ENCODE measurements at regions not wholly inside any gene's neighbourhood (a gene's known extent, or its start where the extent isn't known, plus 50 kb on each side); places are given as distances from the start of the nearest gene placed in this dataset.
"Not testable (repeated sequence)": the region's sequence is repeated elsewhere in the genome, so short reads cannot be mapped to it uniquely, and the experiment has no call there.

DNA sequence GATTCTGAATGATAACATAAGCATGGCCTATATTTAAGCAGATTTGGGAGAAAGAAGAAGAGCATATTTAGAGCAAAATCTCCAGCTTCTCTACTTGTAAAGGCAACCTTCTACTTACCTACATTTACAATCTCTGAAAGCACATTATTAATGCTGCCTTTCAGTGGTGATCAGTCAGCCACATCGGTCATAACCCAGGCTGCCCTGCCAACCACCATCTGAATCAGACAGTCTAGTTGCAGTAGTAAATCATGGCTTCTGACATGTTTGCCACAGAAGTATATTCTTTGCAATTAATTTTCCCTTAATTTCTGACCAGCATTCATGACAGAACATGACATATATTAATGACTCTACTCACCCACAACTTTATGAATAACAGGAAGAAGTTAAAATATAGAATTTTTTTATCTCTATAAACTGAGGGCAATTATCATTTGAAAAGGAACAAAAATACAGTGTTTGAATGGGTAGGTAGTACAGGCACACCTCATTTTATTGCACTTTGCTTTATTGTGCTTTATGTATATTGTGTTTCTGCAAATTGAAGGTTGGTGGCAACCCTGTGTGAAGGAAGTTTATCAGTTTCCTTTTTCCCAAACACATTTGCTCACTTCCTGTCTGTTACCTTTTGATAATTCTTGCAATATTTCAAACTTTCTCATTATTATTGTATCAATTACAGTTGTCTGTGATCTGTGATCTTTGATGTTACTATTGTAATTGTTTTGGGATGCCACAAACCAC is 531.6 kb upstream of the CHAC2 start:
- no peak for DNase-seq
- in situ Hi-C loops (cut with MboI; ENCODE audit: low pct_unique_long_range_greater_than_20kb, low sequenced_read_pairs), result no loop called here

DNA sequence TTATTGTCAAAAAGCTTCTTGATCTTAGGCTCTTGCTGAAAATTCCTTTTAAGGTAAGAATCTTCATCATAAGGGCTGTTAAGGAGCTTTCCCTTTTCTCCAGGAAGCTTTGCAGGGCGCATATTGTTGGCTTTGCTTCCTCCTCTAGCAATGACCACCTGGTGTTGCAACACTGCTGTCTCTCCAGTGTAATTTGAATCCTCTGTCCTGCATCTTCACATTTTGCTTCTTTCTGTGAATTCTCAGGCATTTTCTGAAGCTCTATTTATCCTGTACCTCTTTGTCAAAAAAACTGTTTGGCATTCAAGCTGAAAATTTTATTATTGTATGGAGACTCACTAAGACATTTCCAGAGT is 533.1 kb upstream of the CHAC2 start:
- no peak for DNase-seq
- in situ Hi-C loops (cut with MboI; ENCODE audit: low pct_unique_long_range_greater_than_20kb, low sequenced_read_pairs), result no loop called here

DNA sequence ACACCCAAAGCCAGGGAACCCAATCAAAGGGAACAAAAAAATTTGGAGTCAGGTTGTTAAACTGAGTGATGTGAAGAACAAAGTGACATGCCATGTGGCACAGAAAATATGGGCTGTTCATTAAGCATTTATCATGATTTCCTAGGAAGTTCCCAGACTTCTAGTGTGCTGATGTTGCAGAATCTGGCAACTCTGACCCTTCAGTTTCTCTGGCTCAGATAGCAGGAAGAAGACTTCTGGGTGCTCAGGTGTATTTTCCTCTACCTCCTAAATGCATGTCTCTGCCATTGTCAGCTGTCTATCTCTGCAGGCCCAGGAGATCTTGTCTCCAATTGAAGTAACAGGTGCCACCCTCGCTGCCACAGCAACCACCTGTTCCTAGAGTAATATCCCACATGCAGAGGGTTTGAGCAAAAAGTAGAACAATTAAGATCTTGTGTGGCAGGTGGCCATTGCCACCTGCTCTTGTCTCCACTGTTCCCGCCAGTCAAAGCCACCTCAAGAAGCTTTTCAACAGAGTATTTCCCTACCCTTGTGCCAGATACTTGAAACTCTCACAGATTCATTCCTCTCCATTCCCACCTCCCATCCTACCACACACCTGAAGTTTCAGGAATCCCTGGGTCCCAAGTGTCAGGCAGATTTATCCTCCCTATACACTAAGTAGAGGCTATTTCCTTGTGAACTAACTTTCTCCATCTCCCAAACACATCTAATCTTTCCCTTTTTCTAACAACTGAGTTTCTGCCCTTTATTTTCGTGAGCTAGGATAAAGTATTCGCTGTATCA is 533.7 kb upstream of the CHAC2 start:
- no peak for DNase-seq
- in situ Hi-C loops (cut with MboI; ENCODE audit: low pct_unique_long_range_greater_than_20kb, low sequenced_read_pairs), result no loop called here

DNA sequence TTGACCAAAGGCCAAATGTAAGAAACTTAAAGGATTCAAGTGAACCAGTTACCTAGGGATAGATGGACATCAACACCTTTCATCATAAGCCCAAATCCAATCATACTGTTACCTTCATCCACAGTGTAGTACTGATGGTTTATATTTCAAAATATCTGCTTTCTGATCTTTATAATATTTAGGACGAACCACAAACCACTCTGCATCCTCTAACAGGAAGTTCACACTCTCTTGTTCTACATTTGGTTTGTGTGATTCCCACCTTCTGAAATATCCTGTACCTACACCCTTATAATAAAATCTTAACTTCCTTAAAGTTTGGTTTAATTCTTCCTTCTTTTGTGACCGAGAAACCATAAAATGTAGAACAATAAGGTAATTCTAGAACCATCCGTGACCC is 535.7 kb upstream of the CHAC2 start:
- no peak for DNase-seq
- in situ Hi-C loops (cut with MboI; ENCODE audit: low pct_unique_long_range_greater_than_20kb, low sequenced_read_pairs), result no loop called here

DNA sequence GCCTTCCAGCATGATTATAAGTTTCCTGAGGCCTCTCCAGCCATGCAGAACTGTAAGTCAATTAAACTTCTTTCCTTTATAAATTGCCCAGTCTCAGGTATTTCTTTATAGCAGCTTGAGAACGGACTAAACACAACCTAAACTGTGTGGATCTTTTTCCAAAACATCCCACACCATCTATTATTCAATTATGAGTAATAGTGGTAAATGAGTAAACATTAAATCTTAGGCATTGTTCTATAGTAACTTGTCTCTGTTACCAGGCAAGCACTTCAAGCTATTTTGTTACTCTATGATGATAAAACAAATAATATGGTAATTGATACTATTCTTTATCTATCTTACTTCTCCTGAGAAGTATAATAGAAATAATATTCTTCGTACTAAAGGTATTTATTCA is 536.9 kb upstream of the CHAC2 start:
- no peak for DNase-seq
- in situ Hi-C loops (cut with MboI; ENCODE audit: low pct_unique_long_range_greater_than_20kb, low sequenced_read_pairs), result no loop called here

DNA sequence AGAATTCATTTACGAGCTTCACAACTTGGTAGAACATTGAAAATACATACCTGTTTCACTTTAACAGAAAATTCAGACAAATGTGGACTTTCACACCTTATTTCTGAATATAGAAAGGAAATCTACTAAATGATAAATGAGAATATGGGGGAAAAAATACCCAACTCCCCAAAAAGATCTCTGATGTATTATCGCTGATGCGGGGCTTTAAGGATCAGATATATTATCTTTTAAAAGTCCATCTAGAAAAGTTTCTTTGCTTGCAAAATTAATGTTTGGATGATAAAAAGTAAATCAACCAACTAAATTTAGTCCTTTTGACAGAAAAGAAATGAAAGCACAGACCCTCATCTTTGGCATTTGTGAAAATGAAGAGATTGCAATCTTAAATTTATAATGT is 540.1 kb upstream of the CHAC2 start:
- DNase-seq, result no peak
- in situ Hi-C loops (cut with MboI; ENCODE audit: low pct_unique_long_range_greater_than_20kb, low sequenced_read_pairs), result no loop called here

DNA sequence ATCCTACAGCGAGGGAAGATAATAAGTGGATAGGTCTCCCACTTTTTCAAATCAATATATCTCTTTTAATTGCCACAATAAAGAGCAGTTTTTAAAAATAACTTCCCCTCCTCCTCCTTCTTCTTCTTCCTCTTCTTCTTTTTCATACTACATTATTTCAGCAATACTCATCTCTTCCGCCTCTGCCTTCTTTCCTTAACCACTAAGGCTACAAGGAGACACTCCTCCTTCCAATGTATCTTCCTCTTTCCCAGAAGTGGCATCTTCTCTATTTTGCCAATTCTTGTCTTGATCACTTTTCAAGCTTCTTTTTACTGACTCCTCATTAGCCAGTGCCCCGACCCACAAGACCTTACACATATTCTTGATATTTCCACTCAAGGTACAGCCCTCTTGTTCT is 546.6 kb upstream of the CHAC2 start:
- in situ Hi-C loops (cut with MboI; ENCODE audit: low pct_unique_long_range_greater_than_20kb, low sequenced_read_pairs), result no loop called here
- peak; percentile 42 for DNase-seq

DNA sequence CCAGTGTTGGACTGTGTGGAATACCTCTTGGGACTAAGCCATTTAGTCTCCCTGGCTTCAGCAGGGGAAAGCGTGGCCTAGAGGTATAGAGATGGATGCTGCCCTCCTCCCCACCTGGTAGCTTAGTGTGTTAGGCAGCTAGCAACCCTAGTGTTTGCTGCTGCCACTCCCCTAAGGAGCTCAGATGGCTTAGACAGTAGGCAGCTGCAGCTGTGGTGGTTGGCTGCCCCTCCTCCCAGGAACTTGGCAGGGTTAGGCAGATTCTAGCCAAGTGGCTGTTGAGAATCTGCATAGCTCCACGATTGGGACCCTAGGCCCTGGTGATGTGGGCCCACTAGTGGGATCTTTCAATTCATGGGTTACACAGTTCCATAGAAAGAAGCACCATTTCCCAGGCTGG is 550.4 kb upstream of the CHAC2 start:
- no peak for DNase-seq
- in situ Hi-C loops (cut with MboI; ENCODE audit: low pct_unique_long_range_greater_than_20kb, low sequenced_read_pairs), result no loop called here

DNA sequence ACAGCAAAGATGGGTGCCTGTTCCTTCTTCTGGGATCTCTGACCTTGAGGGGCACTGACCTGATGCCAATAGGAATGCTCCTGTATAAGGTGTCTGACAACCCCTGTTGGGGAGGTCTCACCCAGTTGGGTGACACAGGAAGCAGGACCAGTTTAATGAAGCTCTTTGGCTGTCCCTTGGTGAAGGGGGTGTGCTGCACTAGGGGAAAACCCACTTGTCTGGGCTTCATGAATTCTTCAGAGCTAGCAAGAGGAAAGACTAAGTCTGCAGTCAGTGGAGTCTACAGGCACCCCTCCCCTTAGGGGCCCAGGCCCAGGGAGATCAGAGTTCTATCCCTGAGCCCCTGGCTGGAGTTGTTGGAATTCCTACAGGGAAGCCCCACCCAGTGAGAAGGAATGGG is 550.8 kb upstream of the CHAC2 start:
- in situ Hi-C loops (cut with MboI; ENCODE audit: low pct_unique_long_range_greater_than_20kb, low sequenced_read_pairs), result no loop called here
- DNase-seq, result no peak

DNA sequence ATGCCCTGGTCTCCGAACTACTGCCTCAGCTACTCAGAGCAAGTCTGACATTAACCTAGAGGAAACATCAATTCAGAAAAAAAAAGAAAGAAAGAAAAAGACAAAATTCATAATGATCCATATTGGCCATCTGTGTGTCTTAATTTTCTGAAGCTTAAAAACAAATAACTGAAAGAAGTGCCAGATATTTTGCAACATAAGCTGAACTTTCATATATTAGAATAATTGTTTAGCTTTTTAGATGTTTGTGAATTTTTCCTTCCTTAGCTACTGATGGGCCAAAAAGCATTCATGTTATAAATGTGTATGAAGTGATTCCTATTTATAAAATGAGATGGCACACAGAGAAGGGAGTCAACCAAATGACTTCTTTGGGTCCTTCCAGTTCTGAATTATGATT is 555.0 kb upstream of the CHAC2 start:
- no peak for DNase-seq
- in situ Hi-C loops (cut with MboI; ENCODE audit: low pct_unique_long_range_greater_than_20kb, low sequenced_read_pairs), result no loop called here

DNA sequence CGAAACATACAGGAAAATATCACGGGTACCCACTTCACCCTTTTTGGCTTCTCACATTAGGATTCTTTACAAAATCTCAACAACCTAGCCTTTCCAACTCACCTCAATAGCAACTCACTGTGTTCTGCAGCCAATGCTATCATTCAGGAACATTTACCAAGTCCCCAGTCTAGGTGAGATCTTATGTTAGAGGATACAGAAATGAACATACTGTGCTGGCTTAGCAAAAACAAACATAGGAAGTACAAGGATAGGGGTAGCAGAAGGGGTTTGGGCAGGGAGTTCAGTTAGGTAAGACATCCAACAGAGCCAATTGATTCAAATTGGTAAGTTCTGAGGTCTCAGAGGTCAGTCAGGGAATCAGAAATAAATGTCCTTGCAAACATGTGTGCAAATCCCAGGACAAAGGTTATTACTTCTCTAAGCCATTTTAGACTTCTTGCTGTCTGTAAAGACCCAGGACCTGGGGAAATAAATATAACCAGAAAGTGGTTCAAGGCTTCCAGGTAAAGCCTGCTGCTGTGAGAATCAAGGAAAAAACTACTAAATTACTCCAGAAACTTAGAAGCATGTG is 556.3 kb upstream of the CHAC2 start:
- in situ Hi-C loops (cut with MboI; ENCODE audit: low pct_unique_long_range_greater_than_20kb, low sequenced_read_pairs), result no loop called here
- no peak for DNase-seq

DNA sequence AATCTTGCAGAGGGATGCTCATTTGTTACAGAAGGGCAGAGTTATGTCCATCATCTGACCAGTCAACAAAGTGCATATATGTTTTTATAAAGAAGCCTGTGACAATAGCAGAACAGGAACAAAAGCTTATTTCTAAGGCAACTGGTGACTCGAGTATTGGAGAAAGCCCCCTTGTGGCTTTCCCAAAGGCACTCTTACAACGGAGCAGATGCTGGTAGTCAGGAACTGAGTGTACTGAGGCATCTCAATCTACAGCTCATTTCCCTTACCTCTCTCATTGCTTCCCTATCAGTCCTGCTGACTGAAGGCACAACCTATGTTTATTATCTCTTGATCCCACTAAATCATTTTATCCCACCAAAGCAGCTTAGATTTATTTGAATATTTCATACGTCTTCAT is 557.1 kb upstream of the CHAC2 start:
- in situ Hi-C loops (cut with MboI; ENCODE audit: low pct_unique_long_range_greater_than_20kb, low sequenced_read_pairs), result no loop called here
- no peak for DNase-seq

DNA sequence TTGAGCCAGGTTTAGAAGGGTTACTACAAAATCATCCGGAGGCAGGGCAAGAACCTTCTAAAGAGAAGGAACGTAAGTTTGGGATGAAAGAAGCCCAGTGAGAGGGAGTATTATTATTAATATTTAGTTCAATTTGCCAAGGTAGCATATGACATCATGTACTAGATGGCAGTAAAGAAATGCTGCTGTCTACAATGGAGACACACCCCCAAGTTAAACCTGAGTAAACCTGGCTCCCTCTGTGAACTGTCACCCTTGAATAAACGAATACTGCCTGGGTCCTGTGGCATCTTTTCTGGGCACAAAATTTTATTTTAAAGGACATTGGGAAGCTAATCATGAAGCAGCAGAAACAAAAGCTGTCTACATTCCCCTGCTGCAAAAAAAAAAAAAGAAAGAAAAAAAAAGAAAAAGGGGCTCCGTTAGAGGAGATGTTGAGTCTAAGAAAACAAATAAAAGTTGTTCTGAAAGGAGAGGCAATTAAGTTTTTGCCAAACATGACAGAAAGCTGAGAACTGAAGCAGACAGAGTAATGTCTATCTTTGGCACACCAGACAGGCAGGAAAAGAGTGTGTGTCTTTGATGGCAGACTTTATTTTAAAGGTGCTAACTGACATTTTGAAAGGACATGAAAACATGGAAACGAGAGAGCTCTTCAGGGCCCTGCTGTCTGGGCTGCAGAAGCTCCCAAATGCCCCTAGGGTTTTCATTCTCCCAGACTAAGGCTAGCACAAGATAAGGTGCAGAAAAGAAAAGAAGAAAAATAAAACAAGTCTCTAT is 557.7 kb upstream of the CHAC2 start:
- in situ Hi-C loops (cut with MboI; ENCODE audit: low pct_unique_long_range_greater_than_20kb, low sequenced_read_pairs), result no loop called here
- no peak for DNase-seq

DNA sequence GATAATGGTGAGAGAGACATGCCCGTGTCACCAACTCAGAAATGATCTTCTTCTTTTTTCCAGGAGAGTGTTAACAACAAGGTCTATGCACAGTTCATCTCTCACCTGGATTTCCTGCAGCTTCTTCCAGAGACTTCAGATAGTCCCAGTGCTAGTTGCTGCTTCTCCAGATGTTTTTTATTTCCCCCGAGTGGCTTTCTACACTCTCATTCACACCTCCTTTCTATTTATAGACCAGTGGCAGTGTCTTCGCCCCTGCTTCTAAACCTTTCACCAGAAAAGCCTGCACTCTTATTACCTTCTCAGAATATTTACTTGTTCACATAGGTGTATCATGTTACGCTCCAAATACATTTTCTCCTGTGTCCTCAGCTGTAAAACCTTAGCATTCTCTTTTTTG is 558.8 kb upstream of the CHAC2 start:
- DNase-seq, result no peak
- in situ Hi-C loops (cut with MboI; ENCODE audit: low pct_unique_long_range_greater_than_20kb, low sequenced_read_pairs), result no loop called here

DNA sequence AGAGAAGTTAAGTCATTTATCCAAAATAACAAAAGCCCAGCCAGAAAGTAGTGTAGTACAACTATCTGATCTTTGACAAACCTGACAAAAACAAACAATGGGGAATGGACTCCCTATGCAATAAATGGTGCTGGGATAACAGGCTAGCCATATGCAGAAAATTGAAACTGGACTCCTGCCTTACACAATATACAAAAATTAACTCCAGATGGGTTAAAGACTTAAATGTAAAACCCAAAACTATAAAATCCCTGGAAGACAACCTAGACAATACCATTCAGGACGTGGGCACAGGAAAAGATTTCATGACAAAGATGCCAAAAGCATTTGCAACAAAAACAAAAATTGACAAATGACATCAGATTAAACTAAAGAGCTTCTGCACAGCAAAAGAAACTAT is 561.4 kb upstream of the CHAC2 start:
- DNase-seq; in situ Hi-C loops (cut with MboI; ENCODE audit: low pct_unique_long_range_greater_than_20kb, low sequenced_read_pairs): not testable (repeated sequence)

DNA sequence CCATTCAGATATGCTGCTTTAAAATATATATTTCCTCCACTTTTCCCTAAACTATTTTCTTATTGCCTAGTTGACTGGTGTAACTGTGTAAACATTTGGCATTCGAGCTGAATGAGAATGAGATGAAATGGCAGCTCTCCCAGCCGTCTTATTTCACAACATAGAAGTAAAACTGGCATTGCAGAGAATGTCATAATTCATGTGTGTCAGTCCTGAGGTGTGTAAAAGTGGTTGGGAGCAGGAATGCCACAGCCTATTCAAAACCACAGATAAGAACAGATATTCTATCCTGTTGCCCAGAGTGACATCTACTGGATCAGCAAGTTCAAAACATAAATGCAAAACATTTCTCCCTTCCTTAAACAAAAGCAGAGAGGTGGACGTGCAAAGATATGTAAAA is 565.5 kb upstream of the CHAC2 start:
- DNase-seq, result peak; percentile 5
- in situ Hi-C loops (cut with MboI; ENCODE audit: low pct_unique_long_range_greater_than_20kb, low sequenced_read_pairs), result no loop called here

DNA sequence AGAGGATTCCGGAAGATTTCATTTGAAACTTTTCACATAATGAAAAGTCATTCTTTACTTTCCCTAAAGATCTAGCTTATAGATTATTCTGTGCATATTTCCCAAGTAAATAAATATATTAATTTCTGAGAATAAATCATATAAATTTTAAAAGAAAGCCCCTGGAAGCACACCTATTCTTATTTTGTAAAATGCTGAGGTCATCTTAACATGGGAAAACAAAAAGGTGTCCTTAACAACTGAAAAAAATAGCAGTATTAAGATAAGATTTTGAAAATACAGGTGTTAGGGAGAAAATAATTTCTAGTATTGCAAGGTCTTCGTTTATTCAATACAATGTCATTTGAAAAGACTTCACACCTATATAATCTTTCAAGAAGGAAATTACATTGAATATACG is 567.5 kb upstream of the CHAC2 start:
- in situ Hi-C loops (cut with MboI; ENCODE audit: low pct_unique_long_range_greater_than_20kb, low sequenced_read_pairs), result no loop called here
- no peak for DNase-seq

DNA sequence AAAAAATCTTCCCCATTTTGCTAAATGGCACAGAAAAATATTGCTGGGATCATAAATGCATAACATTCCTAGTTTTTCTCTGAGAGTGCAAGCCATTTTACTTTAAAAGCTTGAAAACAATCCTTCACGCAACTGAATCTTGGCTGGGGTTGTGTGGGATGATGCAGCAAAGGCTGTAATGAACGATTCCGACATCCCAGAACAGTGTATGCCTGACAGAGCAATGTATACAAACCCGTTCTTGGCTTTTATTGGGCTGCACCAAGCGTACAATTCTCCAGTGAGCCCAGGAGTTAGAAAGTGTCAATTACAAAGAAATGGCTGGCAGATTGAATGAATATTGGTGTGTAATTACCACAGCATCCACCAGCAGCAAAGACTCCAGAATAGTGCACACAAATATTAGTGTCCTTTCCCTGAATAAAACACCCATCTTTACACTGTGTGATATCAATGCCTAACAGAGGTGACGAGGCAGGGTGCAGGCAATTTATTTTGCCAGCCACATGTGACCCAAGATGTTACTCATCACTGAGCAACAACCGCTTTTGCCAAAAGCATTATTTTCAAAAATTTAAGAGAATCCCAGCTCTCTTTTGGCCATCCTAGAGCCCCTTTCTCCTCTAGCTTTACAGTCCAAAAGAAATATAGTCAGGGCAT is 578.6 kb upstream of the CHAC2 start:
- DNase-seq, result no peak
- in situ Hi-C loops (cut with MboI; ENCODE audit: low pct_unique_long_range_greater_than_20kb, low sequenced_read_pairs), result no loop called here

DNA sequence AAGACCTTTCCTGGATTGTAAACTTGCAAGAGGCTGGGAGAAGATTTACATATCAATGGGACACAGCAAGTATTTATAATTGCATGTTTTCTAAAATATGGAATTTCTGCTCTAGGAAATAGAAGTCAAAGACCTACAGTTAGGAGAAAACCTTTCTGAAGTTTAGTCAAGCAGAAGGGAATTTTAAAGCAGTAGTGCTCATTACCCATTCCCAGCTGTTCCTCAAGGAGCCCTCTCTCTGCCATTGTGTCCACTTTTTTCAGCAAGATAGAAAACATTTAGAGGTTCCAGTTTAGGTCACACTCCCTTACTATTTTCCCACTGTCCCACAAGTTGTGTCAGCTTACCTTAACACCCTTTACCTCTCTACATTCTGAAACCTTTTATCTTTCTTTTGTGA is 584.0 kb upstream of the CHAC2 start:
- DNase-seq, result no peak
- in situ Hi-C loops (cut with MboI; ENCODE audit: low pct_unique_long_range_greater_than_20kb, low sequenced_read_pairs), result no loop called here
